ENCODE measurements at regions not wholly inside any gene's neighbourhood (a gene's known extent, or its start where the extent isn't known, plus 50 kb on each side); places are given as distances from the start of the nearest gene placed in this dataset.

DNA sequence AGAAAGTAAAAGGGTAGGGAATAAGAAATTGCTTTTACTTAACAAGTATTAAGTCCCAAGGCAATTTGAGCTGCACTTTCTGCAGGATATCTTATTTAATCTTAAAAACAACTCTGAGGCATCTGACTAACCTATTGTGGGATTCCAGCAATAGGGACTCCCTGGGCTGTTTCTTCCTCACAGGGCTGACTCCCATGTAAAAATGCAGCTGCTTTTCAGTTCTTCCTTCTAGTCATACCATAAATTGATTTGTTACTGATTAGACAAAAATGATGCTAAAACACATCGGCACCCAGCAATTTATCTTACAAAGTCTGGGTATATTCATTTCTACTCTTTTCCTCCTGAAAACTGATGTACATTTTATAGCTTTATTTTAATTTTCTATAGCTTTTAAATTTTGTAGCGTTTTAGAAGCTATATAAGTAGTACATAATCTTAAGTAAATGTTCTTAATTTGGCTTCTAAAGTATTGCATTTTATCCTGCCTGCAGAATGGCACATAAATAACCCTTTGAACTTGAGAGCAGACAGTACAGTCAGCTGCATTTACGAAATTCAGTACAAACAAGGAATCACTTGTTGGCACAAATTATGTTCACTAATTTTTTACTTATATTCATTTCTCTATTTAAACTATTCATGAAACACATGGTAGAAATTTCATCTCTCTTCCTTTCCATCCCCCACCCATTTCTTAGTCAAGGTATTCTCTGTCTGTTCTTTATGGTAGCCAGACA is 102.4 kb upstream of the FRY start:
- TF ChIP-seq, protein P1, sequence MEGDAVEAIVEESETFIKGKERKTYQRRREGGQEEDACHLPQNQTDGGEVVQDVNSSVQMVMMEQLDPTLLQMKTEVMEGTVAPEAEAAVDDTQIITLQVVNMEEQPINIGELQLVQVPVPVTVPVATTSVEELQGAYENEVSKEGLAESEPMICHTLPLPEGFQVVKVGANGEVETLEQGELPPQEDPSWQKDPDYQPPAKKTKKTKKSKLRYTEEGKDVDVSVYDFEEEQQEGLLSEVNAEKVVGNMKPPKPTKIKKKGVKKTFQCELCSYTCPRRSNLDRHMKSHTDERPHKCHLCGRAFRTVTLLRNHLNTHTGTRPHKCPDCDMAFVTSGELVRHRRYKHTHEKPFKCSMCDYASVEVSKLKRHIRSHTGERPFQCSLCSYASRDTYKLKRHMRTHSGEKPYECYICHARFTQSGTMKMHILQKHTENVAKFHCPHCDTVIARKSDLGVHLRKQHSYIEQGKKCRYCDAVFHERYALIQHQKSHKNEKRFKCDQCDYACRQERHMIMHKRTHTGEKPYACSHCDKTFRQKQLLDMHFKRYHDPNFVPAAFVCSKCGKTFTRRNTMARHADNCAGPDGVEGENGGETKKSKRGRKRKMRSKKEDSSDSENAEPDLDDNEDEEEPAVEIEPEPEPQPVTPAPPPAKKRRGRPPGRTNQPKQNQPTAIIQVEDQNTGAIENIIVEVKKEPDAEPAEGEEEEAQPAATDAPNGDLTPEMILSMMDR (IDR thresholded peaks at IDR 0.05; ENCODE audit: unreplicated experiment) = no peak
- Mint-ChIP-seq H3K36me3 (no peaks in the 10 kb centered on the region), H3K27me3 (ENCODE audit: low read depth) (no peaks in the 10 kb centered on the region), H3K4me1 (no peaks in the 10 kb centered on the region), H3K9me3 (no peaks in the 10 kb centered on the region), H3K27ac (no peak overlapping the region), H3K4me3 (no peak overlapping the region)
- DNase-seq (ENCODE audit: low spot score in 2 of 2, unreplicated experiment in 2 of 2) = no peak

DNA sequence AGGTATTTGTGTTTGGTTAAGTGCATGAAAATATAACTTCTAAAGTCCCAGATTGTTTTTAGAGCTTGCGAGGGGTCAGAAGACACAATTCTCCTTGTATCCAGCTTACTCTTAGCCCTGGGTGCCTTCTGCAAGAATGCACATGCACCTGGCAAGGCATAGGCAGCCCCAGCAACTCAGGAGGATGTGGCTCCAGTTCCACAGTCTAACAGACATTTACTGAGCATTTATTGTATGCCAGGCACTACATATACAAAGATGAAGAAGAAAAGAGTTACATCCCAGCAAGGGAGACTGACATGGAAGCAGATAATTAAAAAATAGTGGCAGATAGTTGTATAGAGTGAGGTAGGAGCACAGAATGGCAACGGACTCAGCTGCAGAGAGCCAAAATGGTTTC is 101.1 kb upstream of the FRY start:
- H3K4me3 Mint-ChIP-seq = no peak overlapping the region
- no peak for DNase-seq (ENCODE audit: low spot score in 2 of 2, unreplicated experiment in 2 of 2)
- TF ChIP-seq, protein P1 (IDR thresholded peaks at IDR 0.05; ENCODE audit: unreplicated experiment) = no peak
- no peaks in the 10 kb centered on the region for H3K4me1 Mint-ChIP-seq
- H3K27ac Mint-ChIP-seq = no peak overlapping the region
- H3K9me3 Mint-ChIP-seq = no peaks in the 10 kb centered on the region
- H3K36me3 Mint-ChIP-seq = no peaks in the 10 kb centered on the region
- no peaks in the 10 kb centered on the region for H3K27me3 Mint-ChIP-seq (ENCODE audit: low read depth)

DNA sequence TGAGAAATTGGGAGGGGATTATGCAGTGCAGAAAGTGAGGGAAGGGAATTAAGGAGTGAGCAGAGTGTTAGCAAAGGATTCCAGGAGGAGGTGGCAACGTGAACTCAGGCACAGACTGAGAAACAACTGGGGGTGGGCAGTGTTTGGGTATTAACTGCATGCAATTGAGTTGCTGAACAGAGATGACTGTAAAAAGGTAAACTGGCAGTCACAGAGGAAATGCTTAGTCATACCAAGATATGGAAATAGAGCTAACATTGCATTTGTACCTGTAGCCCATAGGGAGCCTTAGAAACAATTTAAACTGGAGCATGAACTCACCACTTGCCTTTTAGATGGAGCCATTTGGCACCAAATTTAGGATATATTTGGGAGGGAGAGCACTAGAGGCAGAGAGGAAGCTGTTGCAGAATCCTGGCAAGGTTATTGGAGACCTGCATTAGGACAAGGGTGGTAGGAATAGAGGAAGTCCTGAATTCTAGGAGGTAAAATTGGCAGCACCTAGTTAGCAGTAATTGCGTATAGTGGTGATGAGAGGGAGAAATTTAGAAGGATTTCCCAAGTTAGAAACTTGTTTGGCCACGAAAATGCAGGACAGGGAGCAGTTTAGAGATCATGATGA is 100.6 kb upstream of the FRY start:
- DNase-seq (ENCODE audit: low spot score in 2 of 2, unreplicated experiment in 2 of 2) = no peak
- Mint-ChIP-seq H3K4me1 (no peaks in the 10 kb centered on the region), H3K4me3 (no peak overlapping the region), H3K27ac (no peak overlapping the region), H3K27me3 (ENCODE audit: low read depth) (no peaks in the 10 kb centered on the region), H3K36me3 (no peaks in the 10 kb centered on the region), H3K9me3 (no peaks in the 10 kb centered on the region)
- TF ChIP-seq, protein P1 (IDR thresholded peaks at IDR 0.05; ENCODE audit: unreplicated experiment) = no peak

DNA sequence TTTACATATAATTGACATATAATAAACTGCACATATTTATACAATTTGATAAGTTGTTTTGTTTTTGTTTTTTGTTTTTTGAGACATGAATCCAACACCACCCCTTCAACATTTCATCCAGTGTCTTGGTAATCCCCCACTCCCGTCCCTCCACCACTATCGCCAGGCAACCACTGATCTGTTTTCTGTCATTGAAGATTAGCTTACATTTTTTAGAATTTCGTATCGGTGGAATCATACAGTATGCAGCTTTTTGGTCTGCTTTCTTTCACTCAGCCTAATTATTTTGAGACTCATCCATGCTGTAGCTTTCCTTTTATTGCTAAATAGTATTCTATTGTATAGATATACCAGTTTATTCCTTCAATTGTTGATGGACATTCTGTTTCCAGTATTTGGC is 94.1 kb upstream of the FRY start:
- Mint-ChIP-seq H3K36me3 (no peaks in the 10 kb centered on the region), H3K9me3 (peaks cover 6% of the 10 kb centered on the region), H3K27ac (no peak overlapping the region), H3K4me1 (peaks cover 8% of the 10 kb centered on the region), H3K4me3 (no peak overlapping the region), H3K27me3 (ENCODE audit: low read depth) (no peaks in the 10 kb centered on the region)
- no peak for DNase-seq (ENCODE audit: low spot score in 2 of 2, unreplicated experiment in 2 of 2)
- TF ChIP-seq, protein P1 (IDR thresholded peaks at IDR 0.05; ENCODE audit: unreplicated experiment) = no peak

DNA sequence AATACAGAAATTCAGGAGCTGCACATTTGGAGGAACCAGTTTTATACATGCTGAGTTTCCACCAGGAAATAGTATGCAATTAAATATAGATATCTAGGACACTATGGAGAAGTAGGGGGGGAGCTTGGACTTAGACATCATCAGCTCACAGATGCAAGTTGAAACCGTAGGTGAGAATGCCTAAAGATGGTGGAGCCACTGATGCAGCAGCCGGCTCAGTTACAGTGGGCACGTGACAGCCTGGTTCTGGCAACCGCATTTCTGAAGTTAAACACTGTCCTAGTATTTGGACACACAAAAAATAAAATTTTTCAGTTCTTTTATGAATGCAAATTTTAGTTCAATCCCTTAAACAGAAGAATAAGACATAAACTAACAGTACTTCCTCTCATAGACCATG is 91.5 kb upstream of the FRY start:
- Mint-ChIP-seq H3K4me1 (peaks cover 18% of the 10 kb centered on the region), H3K27ac (no peak overlapping the region), H3K4me3 (no peak overlapping the region), H3K9me3 (peaks cover 6% of the 10 kb centered on the region), H3K36me3 (no peaks in the 10 kb centered on the region), H3K27me3 (ENCODE audit: low read depth) (no peaks in the 10 kb centered on the region)
- TF ChIP-seq, protein P1 (IDR thresholded peaks at IDR 0.05; ENCODE audit: unreplicated experiment) = no peak
- DNase-seq (ENCODE audit: low spot score in 2 of 2, unreplicated experiment in 2 of 2) = no peak
